DND-41 (cell line): ENCODE measurements at regions not wholly inside any gene's neighbourhood (a gene's known extent, or its start where the extent isn't known, plus 50 kb on each side); places are given as distances from the start of the nearest gene placed in this dataset.

Experiments
- ATAC-seq: fragments of 200-7000 bp; cut with Tn5 transposase; 3 replicates; pipeline ENCODE4 v1.9.1; 2021; ENCODE audit warnings: low read depth; ENCODE audit not compliant: insufficient read depth
- DNase-seq: peaks from one replicate; pipeline ENCODE4 v3.0.0-alpha.2; 2020
- H2AFZ ChIP-seq: 2 replicates; pipeline ENCODE4 v1.6.0; 2012; ENCODE audit warnings: low read depth, low read length
- H3K27ac ChIP-seq: 2 replicates; pipeline ENCODE4 v1.5.1; 2012; ENCODE audit warnings: low read length, inconsistent platforms
- H3K27me3 ChIP-seq: fragments of 200-600 bp; sonication (generic); 2 replicates; pipeline ENCODE4 v1.6.0; 2012; ENCODE audit warnings: low read length, mild to moderate bottlenecking, inconsistent platforms; ENCODE audit not compliant: insufficient read depth, poor library complexity
- H3K36me3 ChIP-seq: 2 replicates; pipeline ENCODE4 v1.5.1; 2012; ENCODE audit warnings: low read length, inconsistent platforms; ENCODE audit not compliant: insufficient read depth
- H3K4me1 ChIP-seq: 2 replicates; pipeline ENCODE4 v1.5.1; 2012; ENCODE audit warnings: mild to moderate bottlenecking, low read length; ENCODE audit not compliant: insufficient read depth
- H3K4me2 ChIP-seq: 2 replicates; pipeline ENCODE4 v1.6.0; 2012; ENCODE audit warnings: mild to moderate bottlenecking, moderate library complexity, low read length, inconsistent platforms; ENCODE audit not compliant: insufficient read depth
- H3K4me3 ChIP-seq, 2 experiments: fragments of 200-600 bp in 1 of 2; shearing (Covaris generic) in 1 of 2; 2 replicates each; pipeline ENCODE4 v1.5.1; 2012 to 2016; ENCODE audit warnings: inconsistent platforms in 2 of 2, low read length in 2 of 2, mild to moderate bottlenecking in 2 of 2, low read depth in 1 of 2, moderate library complexity in 1 of 2
- H3K79me2 ChIP-seq: 2 replicates; pipeline ENCODE4 v1.6.0; 2012; ENCODE audit warnings: low read length, inconsistent platforms; ENCODE audit not compliant: insufficient read depth
- H3K9ac ChIP-seq: 2 replicates; pipeline ENCODE4 v1.6.0; 2012; ENCODE audit warnings: low read depth, mild to moderate bottlenecking, inconsistent platforms, low read length, moderate library complexity
- H3K9me3 ChIP-seq: 2 replicates; pipeline ENCODE4 v1.5.1; 2012; ENCODE audit warnings: low read length, moderate library complexity, mild to moderate bottlenecking, inconsistent platforms; ENCODE audit not compliant: insufficient read depth, severe bottlenecking
- H4K20me1 ChIP-seq: 2 replicates; pipeline ENCODE4 v1.6.0; 2012; ENCODE audit warnings: low read length; ENCODE audit not compliant: insufficient read depth
- EZH2 ChIP-seq: IDR thresholded peaks from 3 replicates; pipeline ENCODE4 v1.6.1; 2012; ENCODE audit warnings: borderline replicate concordance, low read depth, mild to moderate bottlenecking, moderate library complexity, low read length, inconsistent platforms; ENCODE audit not compliant: severe bottlenecking
- TF ChIP-seq, protein P1 (sequence below): IDR thresholded peaks from 2 replicates; pipeline ENCODE4 v1.5.1; 2012; ENCODE audit warnings: borderline replicate concordance, low read length, moderate library complexity, mild to moderate bottlenecking; ENCODE audit not compliant: poor library complexity, severe bottlenecking; ENCODE audit errors: extremely low read depth

- H3K9me3 ChIP-seq = no peaks in the 10 kb centered on the region
- no peak overlapping the region for H3K4me3 ChIP-seq
- no peaks in the 10 kb centered on the region for H3K27me3 ChIP-seq
- no peak for TF ChIP-seq EZH2
- TF ChIP-seq, protein P1, sequence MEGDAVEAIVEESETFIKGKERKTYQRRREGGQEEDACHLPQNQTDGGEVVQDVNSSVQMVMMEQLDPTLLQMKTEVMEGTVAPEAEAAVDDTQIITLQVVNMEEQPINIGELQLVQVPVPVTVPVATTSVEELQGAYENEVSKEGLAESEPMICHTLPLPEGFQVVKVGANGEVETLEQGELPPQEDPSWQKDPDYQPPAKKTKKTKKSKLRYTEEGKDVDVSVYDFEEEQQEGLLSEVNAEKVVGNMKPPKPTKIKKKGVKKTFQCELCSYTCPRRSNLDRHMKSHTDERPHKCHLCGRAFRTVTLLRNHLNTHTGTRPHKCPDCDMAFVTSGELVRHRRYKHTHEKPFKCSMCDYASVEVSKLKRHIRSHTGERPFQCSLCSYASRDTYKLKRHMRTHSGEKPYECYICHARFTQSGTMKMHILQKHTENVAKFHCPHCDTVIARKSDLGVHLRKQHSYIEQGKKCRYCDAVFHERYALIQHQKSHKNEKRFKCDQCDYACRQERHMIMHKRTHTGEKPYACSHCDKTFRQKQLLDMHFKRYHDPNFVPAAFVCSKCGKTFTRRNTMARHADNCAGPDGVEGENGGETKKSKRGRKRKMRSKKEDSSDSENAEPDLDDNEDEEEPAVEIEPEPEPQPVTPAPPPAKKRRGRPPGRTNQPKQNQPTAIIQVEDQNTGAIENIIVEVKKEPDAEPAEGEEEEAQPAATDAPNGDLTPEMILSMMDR = no peak
- no peaks in the 10 kb centered on the region for H3K4me1 ChIP-seq
- DNase-seq = no peak
- H3K9ac ChIP-seq = no peak overlapping the region
- no peak for ATAC-seq
- H2AFZ ChIP-seq = no peak overlapping the region
- no peaks in the 10 kb centered on the region for H3K36me3 ChIP-seq
- no peak overlapping the region for H3K27ac ChIP-seq
- H4K20me1 ChIP-seq = no peaks in the 10 kb centered on the region
- H3K4me2 ChIP-seq = no peak overlapping the region
- H3K79me2 ChIP-seq = no peaks in the 10 kb centered on the region
These were observed 232.0 kb upstream of the TMTC1 start for GRCh38 chr12:30015631-30016337.

DNA sequence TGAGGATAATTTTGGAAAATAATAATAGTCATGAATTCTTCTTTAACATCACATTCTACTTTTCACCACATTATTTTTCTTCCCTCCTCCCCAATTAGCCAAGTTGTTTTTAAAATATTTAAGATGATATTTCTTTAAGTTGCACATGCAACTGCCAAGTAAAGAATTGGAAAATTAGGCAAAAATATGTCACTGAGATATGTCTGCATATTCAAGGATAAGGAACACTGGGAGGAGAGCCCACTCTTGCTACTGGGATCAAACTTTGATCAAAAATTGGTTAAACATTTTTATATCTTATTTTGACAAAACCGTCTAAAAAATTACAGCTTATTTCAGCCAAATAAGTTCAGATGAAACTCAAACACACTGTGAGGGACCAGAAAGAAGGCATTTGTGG lies 231.2 kb upstream of the TMTC1 start:
- ATAC-seq = no peak
- H3K79me2 ChIP-seq = no peaks in the 10 kb centered on the region
- no peak overlapping the region for H2AFZ ChIP-seq
- H3K4me3 ChIP-seq = no peak overlapping the region
- H3K4me1 ChIP-seq = no peaks in the 10 kb centered on the region
- no peak overlapping the region for H3K27ac ChIP-seq
- TF ChIP-seq, protein P1 = no peak
- TF ChIP-seq EZH2 = no peak
- DNase-seq = no peak
- H3K36me3 ChIP-seq = no peaks in the 10 kb centered on the region
- no peaks in the 10 kb centered on the region for H3K9me3 ChIP-seq
- no peak overlapping the region for H3K4me2 ChIP-seq
- no peaks in the 10 kb centered on the region for H4K20me1 ChIP-seq
- H3K27me3 ChIP-seq = no peaks in the 10 kb centered on the region
- no peak overlapping the region for H3K9ac ChIP-seq

DNA sequence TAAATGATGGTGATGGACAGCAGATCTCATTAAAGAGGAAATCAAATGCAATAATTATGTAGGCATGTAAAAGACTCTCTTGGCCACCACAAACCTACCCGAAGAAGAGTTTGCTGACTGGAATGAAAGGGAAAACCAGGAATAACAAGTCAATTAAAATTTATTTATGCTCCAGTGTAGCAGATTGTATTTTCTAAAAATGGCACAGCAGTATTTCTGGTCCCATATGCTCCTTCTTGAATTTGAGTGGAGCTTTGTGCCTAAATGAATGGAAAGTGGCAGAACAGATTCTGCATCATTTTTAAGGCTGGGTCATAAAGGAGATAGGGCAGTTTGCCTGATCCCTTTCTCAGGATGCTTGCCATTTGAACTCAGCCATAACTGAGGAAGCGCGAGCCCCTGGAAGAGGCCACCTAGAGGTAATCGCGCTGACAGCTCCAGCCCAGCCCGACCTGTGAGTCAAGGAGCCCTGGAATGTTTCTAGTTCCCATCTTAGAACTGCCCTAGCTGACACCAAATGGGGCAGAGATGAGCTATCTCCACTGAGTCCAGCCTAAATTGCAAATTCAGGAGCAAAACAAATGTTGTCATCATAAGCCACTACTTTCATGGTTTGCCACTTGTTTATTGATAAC lies 229.2 kb upstream of the TMTC1 start:
- H3K27ac ChIP-seq = no peak overlapping the region
- H3K4me1 ChIP-seq = no peaks in the 10 kb centered on the region
- no peaks in the 10 kb centered on the region for H4K20me1 ChIP-seq
- no peak overlapping the region for H3K9ac ChIP-seq
- DNase-seq (no peak), ATAC-seq (no peak)
- H3K79me2 ChIP-seq = no peaks in the 10 kb centered on the region
- no peaks in the 10 kb centered on the region for H3K9me3 ChIP-seq
- no peaks in the 10 kb centered on the region for H3K36me3 ChIP-seq
- no peak overlapping the region for H3K4me3 ChIP-seq
- no peak overlapping the region for H3K4me2 ChIP-seq
- H2AFZ ChIP-seq = no peak overlapping the region
- no peaks in the 10 kb centered on the region for H3K27me3 ChIP-seq
- TF ChIP-seq, protein P1 = no peak
